GM12878 (cell line): ENCODE measurements at regions not wholly inside any gene's neighbourhood (a gene's known extent, or its start where the extent isn't known, plus 50 kb on each side); places are given as distances from the start of the nearest gene placed in this dataset.

Experiments
- ATF3 ChIP-seq: IDR thresholded peaks from 2 replicates; pipeline ENCODE4 v1.6.1; 2011; ENCODE audit warnings: low read depth, mild to moderate bottlenecking, low read length, moderate library complexity, borderline replicate concordance; ENCODE audit errors: extremely low read depth
- CREB1 ChIP-seq: IDR thresholded peaks from 2 replicates; pipeline ENCODE4 v1.6.1; 2012; ENCODE audit warnings: low read depth, mild to moderate bottlenecking, inconsistent platforms
- CTCF ChIP-seq, 3 experiments: IDR thresholded peaks in 2 of 3; conservative IDR thresholded peaks in 1 of 3; 2 replicates each; pipeline ENCODE4 v1.5.1; 2011; ENCODE audit warnings: low read depth in 3 of 3, low read length in 3 of 3, mild to moderate bottlenecking in 3 of 3, control low read depth in 2 of 3, moderate library complexity in 2 of 3, inconsistent platforms in 1 of 3, mixed read lengths in 1 of 3; ENCODE audit not compliant: control insufficient read depth in 2 of 3, insufficient read depth in 1 of 3; ENCODE audit errors: extremely low read depth in 1 of 3
- EP300 ChIP-seq, 2 experiments: fragments of 150-350 bp in 1 of 2; IDR thresholded peaks; 2 replicates each; pipeline ENCODE4 v1.6.1; 2011 to 2012; ENCODE audit warnings: low read depth in 2 of 2, low read length in 2 of 2, borderline replicate concordance in 1 of 2, improper control_type of control experiment in 1 of 2, inconsistent platforms in 1 of 2; ENCODE audit not compliant: control insufficient read depth in 1 of 2
- HSF1 ChIP-seq: fragments of 150-350 bp; IDR thresholded peaks from 2 replicates; pipeline ENCODE4 v1.6.1; 2014; ENCODE audit warnings: mild to moderate bottlenecking, low read depth, low read length
- IRF5 ChIP-seq: fragments of 450-650 bp; IDR thresholded peaks from 2 replicates; pipeline ENCODE4 v1.6.1; 2017; ENCODE audit warnings: borderline replicate concordance
- POLR2AphosphoS2 ChIP-seq: IDR thresholded peaks from 2 replicates; pipeline ENCODE4 v1.6.1; 2011; ENCODE audit warnings: low read depth, mild to moderate bottlenecking, low read length, improper control_type of control experiment, moderate library complexity
- POLR2AphosphoS5 ChIP-seq: IDR thresholded peaks from 2 replicates; pipeline ENCODE4 v1.6.1; 2011; ENCODE audit warnings: mild to moderate bottlenecking, low read length, inconsistent platforms
- POU2F2 ChIP-seq: IDR thresholded peaks from 3 replicates; pipeline ENCODE4 v1.6.1; 2011; ENCODE audit warnings: low read depth, mild to moderate bottlenecking, low read length, borderline replicate concordance
- RCOR1 ChIP-seq: conservative IDR thresholded peaks from 2 replicates; pipeline ENCODE4 v1.6.1; 2012; ENCODE audit warnings: low read depth, low read length, improper control_type of control experiment
- SMC3 ChIP-seq: IDR thresholded peaks from 2 replicates; pipeline ENCODE4 v1.6.1; 2011; ENCODE audit warnings: low read length, improper control_type of control experiment, borderline replicate concordance
- USF2 ChIP-seq: IDR thresholded peaks from 2 replicates; pipeline ENCODE4 v1.6.1; 2011; ENCODE audit warnings: low read depth, low read length, improper control_type of control experiment, borderline replicate concordance
- ZBED1 ChIP-seq: IDR thresholded peaks from 2 replicates; pipeline ENCODE4 v1.6.1; 2016; ENCODE audit warnings: borderline replicate concordance
- ZBTB11 ChIP-seq: fragments of 450-650 bp; formaldehyde crosslinking; IDR thresholded peaks from 2 replicates; pipeline ENCODE4 v1.5.0; 2022; ENCODE audit warnings: mild to moderate bottlenecking, missing genetic modification characterization

GRCh38 chr5:98099448-98100105 is 673.9 kb upstream of the RGMB start:
- TF ChIP-seq POU2F2 (no peak), RCOR1 (no peak), EP300 (IDR thresholded peaks at IDR 0.05; ENCODE audit: borderline replicate concordance in 1 of 2, control insufficient read depth in 1 of 2, low read depth in 2 of 2, low read length in 2 of 2) (no peak), CTCF (IDR thresholded peaks at IDR 0.05 in 2 of 3, conservative IDR thresholded peaks at IDR 0.05 in 1 of 3; ENCODE audit: control insufficient read depth in 2 of 3, extremely low read depth in 1 of 3, insufficient read depth in 1 of 3, low read depth in 3 of 3, low read length in 3 of 3) (no peak), SMC3 (no peak), CREB1 (no peak), ATF3 (no peak), USF2 (no peak), ZBTB11 (CRISPR knock-in tag) (no peak), POLR2AphosphoS5 (no peak), ZBED1 (no peak), POLR2AphosphoS2 (no peak), HSF1 (no peak), IRF5 (no peak)
